Embryonic facial prominence (tissue), 1 donor: ENCODE measurements at regions not wholly inside any gene's neighbourhood (a gene's known extent, or its start where the extent isn't known, plus 50 kb on each side); places are given as distances from the start of the nearest gene placed in this dataset.
"Not testable (repeated sequence)": the region's sequence is repeated elsewhere in the genome, so short reads cannot be mapped to it uniquely, and the experiment has no call there.

Experiments used
- DNase-seq: peaks from one replicate; pipeline ENCODE4 v3.0.0-alpha.2; 2016; ENCODE audit errors: extremely low spot score

DNA sequence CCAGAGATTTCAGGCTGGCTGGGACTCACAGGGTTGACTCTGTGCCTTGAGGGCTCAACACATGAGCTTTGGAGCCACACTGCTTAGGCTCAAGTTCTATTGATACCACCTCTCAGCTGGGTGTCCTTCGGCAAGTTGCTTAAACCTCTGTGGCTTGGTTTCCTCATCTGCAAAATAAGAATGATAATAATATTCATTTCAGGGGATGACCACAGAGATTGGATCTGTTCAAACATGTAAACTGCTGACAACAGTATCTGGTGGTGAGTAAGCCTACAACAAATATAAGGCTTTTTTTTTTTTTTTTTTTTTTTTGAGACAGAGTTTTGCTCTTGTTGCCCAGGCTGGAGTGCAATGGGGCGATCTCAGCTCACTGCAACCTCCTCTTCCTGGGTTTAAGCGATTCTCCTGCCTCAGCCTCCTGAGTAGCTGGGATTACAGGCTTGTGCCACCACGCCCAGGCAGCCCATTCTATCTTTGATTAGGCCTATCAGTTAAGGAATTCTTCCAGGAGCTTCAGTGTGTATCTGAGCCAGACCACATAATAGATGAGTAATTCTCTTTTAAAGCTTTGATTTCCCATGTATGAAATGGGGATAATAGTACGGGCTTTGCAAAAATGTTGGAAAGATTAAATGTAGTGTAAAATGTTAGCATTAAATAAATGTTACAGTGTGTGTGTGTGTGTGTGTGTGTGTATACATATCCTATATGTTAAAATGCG is 437.6 kb downstream of the PRDM2 start:
- no peak for DNase-seq

DNA sequence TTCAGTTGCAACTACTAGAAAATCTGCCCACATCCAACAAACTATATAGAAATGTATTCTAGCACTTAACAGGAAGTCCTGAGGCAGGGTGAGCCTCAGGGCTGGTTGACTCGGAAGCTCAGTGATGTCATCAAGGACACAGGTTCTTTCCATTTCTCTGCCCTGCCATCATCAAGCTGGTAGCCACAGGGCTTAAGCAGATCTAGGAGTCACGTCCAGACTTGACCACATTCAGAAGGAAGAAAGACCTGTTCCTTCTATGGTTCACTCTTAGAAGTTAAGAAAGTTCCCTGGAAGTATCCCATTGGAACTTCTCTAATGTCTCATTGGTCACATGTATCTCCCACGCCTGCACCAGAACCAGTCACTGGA is 438.1 kb downstream of the PRDM2 start:
- DNase-seq = no peak

- peak; percentile 14 for DNase-seq
Measured at GRCh38 chr1:14138687-14139086, 438.7 kb downstream of the PRDM2 start.

GRCh38 chr1:14140831-14141401 is 440.9 kb downstream of the PRDM2 start:
- DNase-seq = no peak

- no peak for DNase-seq
Measured at GRCh38 chr1:14141656-14142055, 441.7 kb downstream of the PRDM2 start.

GRCh38 chr1:14142397-14143100 is 442.6 kb downstream of the PRDM2 start:
- no peak for DNase-seq

DNA sequence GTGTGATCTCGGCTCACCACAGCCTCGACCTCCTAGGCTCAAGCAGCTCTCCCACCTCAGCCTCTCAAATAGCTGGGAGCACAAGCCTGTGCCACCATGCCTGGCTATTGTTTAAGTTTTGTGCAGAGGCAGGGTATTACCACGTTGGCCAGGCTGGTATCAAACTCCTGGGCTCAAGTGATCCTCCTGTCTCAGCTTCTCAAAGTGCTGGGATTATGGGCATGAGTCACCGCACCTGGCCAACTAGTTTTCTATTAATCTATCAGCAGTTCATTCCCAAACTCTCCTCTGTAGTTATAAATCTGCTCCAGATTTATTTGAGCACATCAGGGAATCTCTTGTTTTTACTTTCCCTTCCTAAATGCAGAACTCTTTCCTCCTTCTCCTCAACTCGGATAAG is 443.8 kb downstream of the PRDM2 start:
- DNase-seq = no peak

GRCh38 chr1:14148526-14148925 is 448.5 kb downstream of the PRDM2 start:
- no peak for DNase-seq

GRCh38 chr1:14149431-14149830 is 449.1 kb upstream of the KAZN start:
- no peak for DNase-seq

GRCh38 chr1:14156543-14156942 is 441.9 kb upstream of the KAZN start:
- no peak for DNase-seq

- no peak for DNase-seq
Measured at GRCh38 chr1:14160781-14161180, 437.7 kb upstream of the KAZN start.

GRCh38 chr1:14163246-14163645 is 435.2 kb upstream of the KAZN start:
- DNase-seq = no peak

GRCh38 chr1:14165371-14165801 is 433.1 kb upstream of the KAZN start:
- no peak for DNase-seq

DNA sequence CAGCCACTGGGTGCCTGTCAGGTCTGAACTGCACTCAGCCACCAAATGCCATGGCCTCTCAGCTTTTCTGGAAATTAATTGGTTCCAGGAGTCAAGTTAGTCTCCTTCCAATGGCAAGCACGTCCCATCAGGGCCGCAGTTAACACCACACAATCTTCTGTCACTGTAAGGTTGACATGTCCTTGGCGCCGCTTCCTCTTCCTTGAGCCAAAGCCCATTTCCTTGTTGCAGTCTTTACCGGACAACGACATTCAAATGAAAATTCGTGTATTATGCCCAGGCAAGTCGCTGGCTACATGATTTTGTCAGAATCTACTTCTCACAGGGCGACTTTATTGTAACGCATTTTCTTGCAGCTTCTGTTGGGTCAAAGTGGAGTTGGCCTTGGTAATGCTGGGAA is 430.6 kb upstream of the KAZN start:
- DNase-seq = no peak

DNA sequence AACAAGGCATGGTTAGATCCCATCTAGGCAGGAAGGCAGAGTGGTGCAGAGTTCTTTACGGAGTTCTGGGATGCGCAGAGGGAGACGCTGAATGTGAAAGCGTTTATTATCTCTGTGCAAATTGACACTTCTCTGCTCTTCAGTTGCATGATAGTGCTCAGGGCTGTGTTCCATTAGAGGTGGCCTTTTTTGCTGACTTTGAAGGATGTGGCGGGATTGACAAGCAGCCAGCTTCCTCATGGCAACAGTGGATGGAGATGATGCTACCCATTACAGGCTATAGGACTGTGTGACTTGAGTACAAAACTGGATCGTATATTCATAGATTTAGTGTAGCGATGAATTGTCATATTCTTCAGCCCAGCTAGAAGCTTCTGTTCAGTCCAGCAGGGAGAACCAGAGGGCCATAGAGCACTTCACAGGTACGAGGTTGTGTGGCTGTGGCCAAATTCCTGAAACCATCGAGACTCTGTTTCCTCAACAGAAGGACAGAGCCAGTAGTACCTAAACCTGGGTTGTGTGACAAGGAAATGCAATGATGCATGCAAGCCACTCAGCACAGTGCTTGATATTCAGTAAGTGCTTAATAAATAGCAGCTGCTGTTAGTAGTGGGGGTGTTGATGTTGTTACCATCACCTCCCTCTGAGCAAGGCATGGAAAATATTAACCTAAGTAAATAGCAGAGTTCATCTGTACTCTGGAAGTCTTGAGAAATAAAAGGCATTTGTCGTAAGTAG is 430.0 kb upstream of the KAZN start:
- DNase-seq = no peak

- DNase-seq = no peak
Measured at GRCh38 chr1:14173598-14173997, 424.9 kb upstream of the KAZN start.

DNA sequence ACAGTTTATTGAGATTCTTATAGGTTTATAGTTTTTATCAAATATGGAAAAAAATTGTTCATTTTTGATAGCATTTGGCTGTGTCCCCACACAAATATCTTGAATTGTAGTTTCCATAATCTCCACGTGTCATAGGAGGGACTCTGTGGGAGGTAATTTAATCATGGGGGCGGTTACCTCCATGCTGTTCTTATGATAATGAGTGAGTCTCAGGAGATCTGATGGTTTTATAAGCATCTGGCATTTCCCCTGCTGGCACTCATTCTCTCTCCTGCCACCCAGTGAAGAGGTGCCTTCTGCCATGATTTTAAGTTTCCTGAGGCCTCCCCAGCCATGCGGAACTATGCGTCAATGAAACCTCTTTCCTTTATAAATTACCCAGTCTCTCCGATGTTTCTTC is 420.6 kb upstream of the KAZN start:
- DNase-seq = not testable (repeated sequence)

GRCh38 chr1:14180738-14181137 is 417.7 kb upstream of the KAZN start:
- no peak for DNase-seq

GRCh38 chr1:14181191-14181795 is 417.2 kb upstream of the KAZN start:
- no peak for DNase-seq

- no peak for DNase-seq
Measured at GRCh38 chr1:14182856-14183255, 415.6 kb upstream of the KAZN start.

- no peak for DNase-seq
Measured at GRCh38 chr1:14183329-14183728, 415.2 kb upstream of the KAZN start.

DNA sequence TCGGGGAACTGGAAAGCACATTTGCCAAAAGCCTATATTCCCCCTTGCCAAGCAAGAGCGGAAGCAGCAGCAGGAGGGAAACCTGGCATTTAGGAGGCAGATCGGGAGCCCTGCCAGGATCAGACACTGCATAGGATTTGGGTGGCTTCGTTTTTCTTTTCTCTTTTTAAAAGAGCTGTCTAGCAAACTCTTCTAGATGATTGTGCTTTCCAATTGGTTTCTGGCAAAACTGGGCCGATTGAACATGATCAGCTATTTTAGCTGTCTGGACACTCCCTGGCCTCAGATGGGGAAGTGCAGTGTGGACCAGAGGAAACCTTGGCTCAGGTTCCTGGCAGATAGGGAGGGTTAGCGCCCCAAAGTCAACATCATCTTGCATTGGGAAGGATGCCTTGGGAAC is 414.0 kb upstream of the KAZN start:
- DNase-seq = no peak
